Fibroblast of lung (primary cell): ENCODE measurements at regions not wholly inside any gene's neighbourhood (a gene's known extent, or its start where the extent isn't known, plus 50 kb on each side); places are given as distances from the start of the nearest gene placed in this dataset.

Experiments used
- CTCF ChIP-seq, 2 donors: IDR thresholded peaks in 1 of 2; conservative IDR thresholded peaks in 1 of 2; 1 replicate in 1 of 2; 2 replicates in 1 of 2; pipeline ENCODE4 v1.5.1; 2011 to 2012; ENCODE audit warnings: low read length in 2 of 2, control low read depth in 1 of 2, inconsistent platforms in 1 of 2, low read depth in 1 of 2, mild to moderate bottlenecking in 1 of 2
- EZH2 ChIP-seq: IDR thresholded peaks from 2 replicates; pipeline ENCODE4 v1.5.1; 2012; ENCODE audit warnings: low read length, control low read depth, mild to moderate bottlenecking; ENCODE audit errors: missing control alignments

GRCh38 chr3:34882764-34883163 is 756.6 kb upstream of the ARPP21 start:
- no peak for TF ChIP-seq CTCF (conservative IDR thresholded peaks at IDR 0.05 in 1 of 2, IDR thresholded peaks at IDR 0.05 in 1 of 2; ENCODE audit: low read depth in 1 of 2, low read length in 2 of 2)
- TF ChIP-seq EZH2, result no peak
